SK-N-MC (cell line): ENCODE measurements at regions not wholly inside any gene's neighbourhood (a gene's known extent, or its start where the extent isn't known, plus 50 kb on each side); places are given as distances from the start of the nearest gene placed in this dataset.

Experiments
- DNase-seq: peaks from one replicate; pipeline ENCODE4 v3.0.0-alpha.2; 2011; ENCODE audit warnings: low read depth, low spot score
- H3K27ac ChIP-seq: fragments of 200-600 bp; sonication (generic); 2 replicates; pipeline ENCODE4 v1.5.1; 2016; ENCODE audit warnings: mixed run types
- H3K36me3 ChIP-seq: fragments of 200-600 bp; sonication (generic); 2 replicates; pipeline ENCODE4 v1.6.1; 2017; ENCODE audit warnings: antibody characterized with exemption, low read length, mixed read lengths; ENCODE audit not compliant: insufficient read depth
- H3K4me3 ChIP-seq: fragments of 200-600 bp; sonication (generic); 2 replicates; pipeline ENCODE4 v1.5.1; 2016
- H3K9ac ChIP-seq: fragments of 200-600 bp; sonication (generic); 2 replicates; pipeline ENCODE4 v1.8.0; 2017; ENCODE audit warnings: mixed run types, mixed read lengths; ENCODE audit not compliant: insufficient read length
- H3K9me3 ChIP-seq: fragments of 200-600 bp; sonication (generic); 2 replicates; pipeline ENCODE4 v1.6.1; 2017; ENCODE audit warnings: low read depth, mild to moderate bottlenecking, antibody characterized with exemption, low read length, moderate library complexity, mixed read lengths
- EZH2 ChIP-seq: fragments of 200-600 bp; sonication (generic); IDR thresholded peaks from one replicate; pipeline ENCODE4 v1.6.1; 2017; ENCODE audit warnings: antibody characterized with exemption
- FOXP2 ChIP-seq: optimal IDR thresholded peaks from 2 replicates; pipeline ENCODE3; 2011; ENCODE audit warnings: mild to moderate bottlenecking, moderate library complexity; ENCODE audit not compliant: insufficient read depth; ENCODE audit errors: extremely low read length, control extremely low read depth
- POLR2AphosphoS5 ChIP-seq: IDR thresholded peaks from 2 replicates; pipeline ENCODE4 v1.6.1; 2012; ENCODE audit warnings: mild to moderate bottlenecking, low read depth, low read length, borderline replicate concordance

DNA sequence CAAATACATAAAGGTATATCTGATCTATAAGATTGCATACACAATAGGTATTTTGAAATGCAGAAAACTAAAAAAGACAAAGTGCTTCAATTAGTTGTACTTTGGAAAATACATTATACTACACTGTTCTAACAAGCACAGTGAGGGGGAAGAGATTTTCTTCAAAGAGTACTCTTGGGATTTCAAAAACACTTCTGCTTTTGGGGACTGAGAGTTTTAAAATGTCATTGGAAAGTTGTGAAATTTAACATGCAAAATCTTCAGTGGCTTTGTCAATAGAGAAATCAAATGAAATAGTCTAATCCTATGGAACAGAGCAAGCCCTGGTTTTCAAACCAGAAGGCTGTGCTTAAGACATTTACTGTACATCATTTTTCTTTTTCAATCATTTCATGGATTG lies 322.2 kb upstream of the SEMA6D start:
- Histone ChIP-seq H3K36me3 (no peaks in the 10 kb centered on the region), H3K4me3 (no peak overlapping the region; the same call in 1 of the 2 replicates), H3K9me3 (no peaks in the 10 kb centered on the region), H3K27ac (no peak overlapping the region), H3K9ac (no peak overlapping the region)
- DNase-seq: no peak
- TF ChIP-seq POLR2AphosphoS5 (no peak), FOXP2 (no peak), EZH2 (no peak)

DNA sequence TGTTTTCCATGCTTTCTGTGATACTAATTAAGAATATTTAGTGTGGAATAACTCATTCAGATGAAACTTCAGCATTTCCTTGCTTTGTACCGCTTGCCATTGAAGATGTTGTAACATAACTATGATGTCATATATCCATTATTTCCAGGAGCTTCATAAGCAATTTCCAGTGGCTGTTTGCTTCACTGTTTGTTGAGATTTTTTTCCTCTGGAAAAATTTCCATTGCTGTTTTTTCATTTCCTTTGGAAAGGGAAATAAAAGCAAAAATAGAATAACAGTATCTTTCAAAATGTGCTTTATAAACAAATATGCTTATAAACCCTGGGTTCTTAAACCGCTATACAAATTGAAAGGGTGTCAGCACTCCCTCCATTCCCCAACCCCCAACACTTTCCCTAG lies 319.6 kb upstream of the SEMA6D start:
- DNase-seq: no peak
- Histone ChIP-seq H3K9me3 (no peaks in the 10 kb centered on the region), H3K36me3 (no peaks in the 10 kb centered on the region), H3K27ac (no peak overlapping the region), H3K9ac (no peak overlapping the region), H3K4me3 (no peak overlapping the region)
- TF ChIP-seq FOXP2 (no peak), EZH2 (no peak), POLR2AphosphoS5 (no peak)

DNA sequence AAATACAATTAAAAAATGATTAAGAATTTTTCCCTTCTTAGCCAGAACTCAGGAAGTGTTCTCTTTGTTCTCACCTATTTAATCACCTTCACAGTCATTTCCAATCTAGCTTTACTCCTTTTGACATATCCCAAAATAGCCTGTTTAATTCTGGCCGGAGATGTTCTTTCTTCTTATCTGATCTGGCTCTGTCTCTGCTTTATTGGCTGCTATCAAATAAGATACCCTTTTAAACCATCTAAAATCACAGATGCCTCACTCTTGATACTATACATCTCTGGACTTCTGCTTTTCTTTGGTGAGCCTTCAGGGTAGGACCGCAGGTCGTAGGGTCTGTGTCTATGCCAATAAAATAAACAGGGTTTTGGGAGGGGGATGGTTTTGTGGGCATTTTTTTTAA lies 319.2 kb upstream of the SEMA6D start:
- H3K4me3 ChIP-seq: no peak overlapping the region
- no peak for DNase-seq
- H3K9me3 ChIP-seq: no peaks in the 10 kb centered on the region
- no peak overlapping the region for H3K27ac ChIP-seq
- TF ChIP-seq FOXP2 (no peak), POLR2AphosphoS5 (no peak), EZH2 (no peak)
- H3K9ac ChIP-seq: no peak overlapping the region
- H3K36me3 ChIP-seq: no peaks in the 10 kb centered on the region

DNA sequence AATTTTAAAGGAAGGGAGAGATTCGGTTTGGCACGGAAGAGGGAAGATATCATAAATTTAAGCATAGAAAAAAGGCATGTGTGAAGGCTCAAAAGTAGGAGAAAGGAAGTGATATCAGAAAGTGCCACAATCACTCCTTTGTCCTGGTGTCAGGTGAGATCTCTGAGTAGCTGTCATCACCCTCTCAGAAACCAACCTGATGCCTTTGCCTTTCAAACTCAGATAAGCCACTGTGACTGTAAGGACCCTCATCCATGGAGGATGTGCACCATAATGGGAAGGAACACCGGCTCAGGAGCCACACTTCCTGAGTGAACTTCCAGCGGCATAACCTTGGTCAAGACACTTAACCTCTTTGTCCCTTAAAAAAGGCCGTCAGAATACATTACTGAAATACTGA lies 318.7 kb upstream of the SEMA6D start:
- Histone ChIP-seq H3K9me3 (no peaks in the 10 kb centered on the region), H3K27ac (no peak overlapping the region), H3K4me3 (no peak overlapping the region), H3K36me3 (no peaks in the 10 kb centered on the region), H3K9ac (no peak overlapping the region)
- TF ChIP-seq POLR2AphosphoS5 (no peak), FOXP2 (no peak), EZH2 (no peak)
- DNase-seq: no peak

DNA sequence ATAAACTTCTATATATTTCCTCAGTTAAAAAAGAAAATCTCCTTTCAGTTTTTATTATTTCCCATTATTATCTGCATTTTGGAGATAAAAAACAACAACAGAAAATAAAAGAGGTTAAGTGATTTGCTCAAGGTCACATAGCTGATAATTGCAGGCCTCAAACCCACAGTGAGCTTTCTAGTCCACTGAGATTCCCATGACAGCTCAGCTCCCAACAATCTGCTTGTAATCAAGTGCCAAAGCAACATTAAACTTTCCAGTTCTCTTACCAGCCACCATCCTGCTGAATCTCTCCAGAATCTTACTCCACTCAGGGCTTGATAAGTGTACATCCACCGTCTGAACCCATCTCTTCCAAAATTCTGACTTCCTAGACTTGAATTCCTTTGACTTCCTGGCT lies 318.2 kb upstream of the SEMA6D start:
- Histone ChIP-seq H3K27ac (no peak overlapping the region), H3K9ac (no peak overlapping the region), H3K4me3 (no peak overlapping the region), H3K9me3 (no peaks in the 10 kb centered on the region), H3K36me3 (no peaks in the 10 kb centered on the region)
- no peak for DNase-seq
- no peak for TF ChIP-seq EZH2

DNA sequence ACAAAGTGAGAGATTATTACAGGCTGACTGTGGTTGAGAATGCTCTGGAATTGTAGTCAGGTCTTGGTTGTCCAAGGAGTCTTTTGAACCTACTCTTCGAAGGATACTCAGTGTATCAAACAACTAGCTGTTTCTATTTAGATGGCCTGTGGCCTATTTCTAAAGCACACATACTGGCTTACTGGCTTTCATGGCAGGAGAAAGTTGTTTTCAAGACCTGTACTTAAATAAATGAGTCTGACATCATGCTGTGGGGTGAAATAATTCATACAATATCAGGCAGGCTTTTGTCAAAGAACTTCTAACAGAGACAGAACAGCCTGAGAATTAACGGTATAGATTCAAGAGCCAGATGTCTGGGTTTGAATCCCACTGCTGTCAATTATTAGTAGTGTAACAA lies 316.7 kb upstream of the SEMA6D start:
- no peak overlapping the region for H3K9ac ChIP-seq
- no peak overlapping the region for H3K27ac ChIP-seq
- no peaks in the 10 kb centered on the region for H3K9me3 ChIP-seq
- no peak overlapping the region for H3K4me3 ChIP-seq
- no peak for DNase-seq
- TF ChIP-seq FOXP2: no peak
- no peak for TF ChIP-seq POLR2AphosphoS5
- no peak for TF ChIP-seq EZH2
- no peaks in the 10 kb centered on the region for H3K36me3 ChIP-seq

DNA sequence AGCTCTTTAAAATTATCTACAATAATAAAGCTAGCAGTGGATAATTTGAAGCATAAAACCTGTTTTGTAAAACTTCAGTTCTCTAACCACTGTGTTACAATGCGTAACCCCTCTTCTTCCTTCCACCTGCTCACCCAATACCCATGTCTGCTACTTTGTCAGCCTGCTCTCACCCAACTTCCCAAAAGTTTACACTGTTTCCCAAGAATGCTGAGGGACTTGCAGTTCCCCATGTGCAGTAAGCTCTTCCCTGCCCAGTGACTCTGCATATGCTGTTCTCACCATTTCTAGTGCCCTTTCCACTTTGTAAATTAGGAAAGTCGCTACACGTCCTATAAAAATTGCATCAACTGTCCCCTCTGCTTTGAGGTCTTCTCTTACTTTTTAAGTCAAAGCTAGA lies 315.9 kb upstream of the SEMA6D start:
- H3K27ac ChIP-seq: no peak overlapping the region
- TF ChIP-seq FOXP2 (no peak), POLR2AphosphoS5 (no peak), EZH2 (no peak)
- no peak for DNase-seq
- H3K9me3 ChIP-seq: no peaks in the 10 kb centered on the region
- no peak overlapping the region for H3K4me3 ChIP-seq
- H3K36me3 ChIP-seq: no peaks in the 10 kb centered on the region
- H3K9ac ChIP-seq: no peak overlapping the region

DNA sequence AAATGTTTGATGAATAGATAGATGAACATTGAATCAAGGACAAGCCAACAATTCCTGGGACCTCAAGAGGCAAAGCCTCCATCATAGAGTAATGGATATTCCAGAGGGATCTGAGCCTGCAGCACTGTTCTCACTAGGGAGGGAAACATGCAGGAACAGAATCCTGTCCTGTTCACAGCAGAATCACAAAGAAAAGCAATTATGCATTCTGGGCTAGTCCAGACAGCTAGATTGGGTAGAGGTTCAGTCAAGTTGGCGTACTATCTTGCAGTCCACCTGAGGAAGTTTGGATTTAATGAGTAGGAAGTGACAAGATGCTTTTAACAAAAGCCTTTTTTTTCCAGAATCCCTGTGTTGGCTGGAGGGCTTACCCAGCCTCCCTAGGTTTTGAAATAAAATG lies 314.5 kb upstream of the SEMA6D start:
- TF ChIP-seq POLR2AphosphoS5 (no peak), FOXP2 (no peak), EZH2 (no peak)
- Histone ChIP-seq H3K36me3 (no peaks in the 10 kb centered on the region), H3K4me3 (no peak overlapping the region), H3K9me3 (no peaks in the 10 kb centered on the region), H3K27ac (no peak overlapping the region), H3K9ac (no peak overlapping the region)
- no peak for DNase-seq

DNA sequence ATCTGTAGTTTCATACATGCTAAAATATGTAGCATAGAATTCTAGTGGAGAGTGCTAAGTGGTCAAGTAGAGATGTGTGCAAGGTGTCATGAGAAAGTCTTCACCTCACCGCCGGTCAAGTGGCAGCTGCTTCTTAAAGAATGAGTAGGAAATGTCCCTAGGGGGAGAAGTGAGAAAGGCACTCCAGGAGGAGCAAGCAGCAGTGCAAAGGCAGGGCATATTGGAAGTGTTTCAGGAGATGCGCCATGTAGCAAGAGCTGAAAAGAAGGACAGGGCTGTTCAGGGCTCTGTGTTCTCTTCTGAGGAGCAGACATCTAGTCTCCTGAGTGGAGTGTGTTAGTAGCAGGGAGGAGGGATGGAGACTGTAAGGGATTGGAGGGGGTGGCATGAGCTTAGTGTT lies 312.4 kb upstream of the SEMA6D start:
- H3K9ac ChIP-seq: no peak overlapping the region
- no peak overlapping the region for H3K27ac ChIP-seq
- no peak overlapping the region for H3K4me3 ChIP-seq
- no peaks in the 10 kb centered on the region for H3K36me3 ChIP-seq
- H3K9me3 ChIP-seq: no peaks in the 10 kb centered on the region
- TF ChIP-seq EZH2 (no peak), POLR2AphosphoS5 (no peak), FOXP2 (no peak)
- no peak for DNase-seq
